Activated naive CD8-positive, alpha-beta T cell treated with anti-CD3 and anti-CD28 coated beads, Interleukin-2, amount 50 U/mL, for 24 hours (primary cell): ENCODE measurements at regions not wholly inside any gene's neighbourhood (a gene's known extent, or its start where the extent isn't known, plus 50 kb on each side); places are given as distances from the start of the nearest gene placed in this dataset.
"Not testable (repeated sequence)": the region's sequence is repeated elsewhere in the genome, so short reads cannot be mapped to it uniquely, and the experiment has no call there.

Source experiments
- ATAC-seq: fragments of 150-1000 bp; cut with Tn5 transposase; one replicate; pipeline ENCODE4 v1.10.0; 2021
- DNase-seq: peaks from one replicate; pipeline ENCODE4 v3.0.0; 2021
- H3K27ac Mint-ChIP-seq: one replicate; pipeline ENCODE4 v1.8.0; 2021; ENCODE audit warnings: mild to moderate bottlenecking, mixed read lengths
- H3K27me3 Mint-ChIP-seq: one replicate; pipeline ENCODE4 v1.8.0; 2021; ENCODE audit warnings: mixed read lengths
- H3K36me3 Mint-ChIP-seq: one replicate; pipeline ENCODE4 v1.8.0; 2021; ENCODE audit warnings: low read depth, mixed read lengths
- H3K4me1 Mint-ChIP-seq: one replicate; pipeline ENCODE4 v1.8.0; 2021; ENCODE audit warnings: mixed read lengths
- H3K4me3 Mint-ChIP-seq: one replicate; pipeline ENCODE4 v1.8.0; 2021; ENCODE audit warnings: mild to moderate bottlenecking, moderate library complexity, mixed read lengths
- H3K9me3 Mint-ChIP-seq: one replicate; pipeline ENCODE4 v1.8.0; 2021; ENCODE audit warnings: mixed read lengths

DNA sequence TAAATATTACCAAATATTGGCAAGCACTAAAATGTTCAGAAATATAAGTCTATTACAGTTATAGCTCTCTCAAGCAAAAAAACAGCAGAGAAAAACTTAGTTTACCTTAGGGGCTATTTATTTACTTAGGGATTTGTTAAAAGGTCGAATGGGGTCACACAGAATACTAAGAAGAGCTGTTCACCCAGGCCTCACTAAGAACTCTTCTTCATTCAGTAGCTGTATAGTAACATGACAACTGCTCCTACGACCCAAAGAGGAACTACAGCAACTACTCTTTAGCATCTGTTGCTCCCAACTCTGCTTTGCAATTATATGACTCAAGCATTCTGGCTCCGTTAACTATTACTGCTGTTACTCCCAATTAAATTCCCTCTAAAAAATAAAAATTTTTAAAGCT is 150.8 kb upstream of the C1QTNF3 start:
- not testable (repeated sequence) for H3K27ac Mint-ChIP-seq, H3K4me3 Mint-ChIP-seq

DNA sequence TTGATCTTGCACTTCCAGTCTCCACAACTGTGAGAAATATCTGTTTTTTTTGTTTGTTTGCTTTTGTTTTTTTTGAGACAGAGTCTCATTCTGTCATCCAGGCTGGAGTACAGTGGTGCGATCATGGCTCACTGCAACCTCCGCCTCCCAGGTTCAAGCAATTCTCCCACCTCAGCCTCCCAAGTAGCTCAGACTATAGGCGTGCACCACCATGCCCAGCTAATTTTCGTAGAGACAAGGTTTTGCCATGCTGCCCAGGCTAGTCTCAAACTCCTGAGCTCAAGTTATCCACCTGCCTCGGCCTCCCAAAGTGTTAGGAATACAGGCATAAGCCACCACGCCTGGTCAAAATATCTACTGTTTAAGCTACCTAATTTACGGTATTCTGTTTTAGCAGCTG is 153.1 kb upstream of the C1QTNF3 start:
- not testable (repeated sequence) for ATAC-seq, H3K9me3 Mint-ChIP-seq, DNase-seq, H3K4me1 Mint-ChIP-seq, H3K27ac Mint-ChIP-seq, H3K4me3 Mint-ChIP-seq, H3K27me3 Mint-ChIP-seq
- H3K36me3 Mint-ChIP-seq = peaks cover 16% of the 10 kb centered on the region

More for the DNA sequence above, 150.8 kb upstream of the C1QTNF3 start:
- not testable (repeated sequence) for DNase-seq, H3K27me3 Mint-ChIP-seq, ATAC-seq, H3K9me3 Mint-ChIP-seq, H3K4me1 Mint-ChIP-seq
- H3K36me3 Mint-ChIP-seq = peaks cover 23% of the 10 kb centered on the region

- not testable (repeated sequence) for H3K36me3 Mint-ChIP-seq, H3K27ac Mint-ChIP-seq, H3K9me3 Mint-ChIP-seq, DNase-seq, H3K27me3 Mint-ChIP-seq, ATAC-seq, H3K4me1 Mint-ChIP-seq, H3K4me3 Mint-ChIP-seq
These were observed 162.3 kb upstream of the C1QTNF3 start for GRCh38 chr5:34205347-34205746.

- not testable (repeated sequence) for H3K27ac Mint-ChIP-seq, H3K27me3 Mint-ChIP-seq, DNase-seq, H3K4me1 Mint-ChIP-seq, ATAC-seq, H3K36me3 Mint-ChIP-seq, H3K9me3 Mint-ChIP-seq, H3K4me3 Mint-ChIP-seq
These were observed 174.4 kb upstream of the C1QTNF3 start for GRCh38 chr5:34217386-34217785.

DNA sequence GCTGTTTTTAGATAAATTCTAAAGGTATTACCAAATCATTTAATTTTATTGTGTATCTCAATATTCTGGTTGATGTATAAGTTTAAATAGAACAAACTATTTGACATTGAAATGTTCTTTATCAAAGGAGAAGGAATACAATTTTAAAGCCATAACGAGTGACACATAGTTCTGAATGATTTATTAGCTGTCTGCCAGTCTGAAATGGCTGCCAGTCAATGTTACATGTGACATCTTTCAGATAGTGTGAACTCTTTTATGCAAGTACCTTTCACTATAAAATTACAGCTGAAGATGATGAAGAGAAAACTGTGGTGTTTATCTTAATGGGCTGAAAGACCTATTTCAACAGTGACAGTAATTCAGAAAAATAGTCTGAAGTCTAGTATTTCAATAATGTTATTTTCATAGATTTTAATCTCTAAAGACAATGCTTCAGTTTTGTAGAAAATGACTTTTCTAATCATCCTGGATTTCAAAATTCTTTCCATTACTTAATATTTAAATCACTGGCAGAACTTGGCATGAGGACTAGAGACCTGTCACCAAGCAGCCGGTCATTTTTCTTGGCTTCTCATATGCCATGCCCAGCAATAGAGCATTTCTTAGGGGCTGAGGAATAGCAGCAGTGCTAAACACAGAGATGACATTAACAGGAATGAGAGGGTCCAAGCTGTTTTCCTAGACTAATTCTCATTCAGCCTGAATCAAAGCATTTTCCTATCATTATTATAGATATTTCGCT is 178.5 kb upstream of the C1QTNF3 start:
- H3K36me3 Mint-ChIP-seq, H3K27me3 Mint-ChIP-seq, DNase-seq, H3K27ac Mint-ChIP-seq, H3K4me3 Mint-ChIP-seq, H3K4me1 Mint-ChIP-seq, ATAC-seq, H3K9me3 Mint-ChIP-seq: not testable (repeated sequence)

DNA sequence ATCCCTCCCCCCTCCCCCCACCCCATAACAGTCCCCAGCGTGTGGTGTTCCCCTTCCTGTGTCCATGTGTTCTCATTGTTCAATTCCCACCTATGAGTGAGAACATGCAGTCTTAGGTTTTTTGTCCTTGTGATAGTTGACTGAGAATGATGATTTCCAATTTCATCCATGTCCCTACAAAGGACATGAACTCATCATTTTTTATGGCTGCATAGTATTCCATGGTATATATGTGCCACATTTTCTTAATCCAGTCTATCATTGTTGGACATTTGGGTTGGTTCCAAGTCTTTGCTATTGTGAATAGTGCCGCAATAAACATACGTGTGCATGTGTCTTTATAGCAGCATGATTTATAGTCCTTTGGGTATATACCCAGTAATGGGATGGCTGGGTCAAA is 180.1 kb upstream of the C1QTNF3 start:
- H3K27me3 Mint-ChIP-seq, DNase-seq, H3K27ac Mint-ChIP-seq, H3K4me3 Mint-ChIP-seq, ATAC-seq, H3K36me3 Mint-ChIP-seq, H3K4me1 Mint-ChIP-seq, H3K9me3 Mint-ChIP-seq: not testable (repeated sequence)

DNA sequence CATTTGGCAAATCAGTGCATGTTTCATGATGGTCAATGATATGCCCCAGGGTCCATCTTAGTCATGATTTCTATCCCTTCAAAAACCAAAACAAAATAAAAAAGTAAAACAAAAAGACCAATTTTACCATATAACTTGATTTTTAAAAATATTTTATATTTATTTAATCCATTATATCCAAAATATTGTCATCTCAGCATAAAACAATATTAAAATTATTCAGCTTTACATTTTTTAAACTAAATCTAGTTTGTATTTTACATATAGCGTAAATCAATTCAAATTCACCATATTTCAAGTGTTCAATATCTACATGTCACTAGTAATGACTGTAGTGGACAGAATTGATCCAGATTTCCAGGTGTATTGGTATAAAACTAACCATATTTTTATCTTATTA is 187.4 kb upstream of the C1QTNF3 start:
- not testable (repeated sequence) for H3K36me3 Mint-ChIP-seq, DNase-seq, H3K4me3 Mint-ChIP-seq, H3K9me3 Mint-ChIP-seq, ATAC-seq, H3K27me3 Mint-ChIP-seq, H3K4me1 Mint-ChIP-seq, H3K27ac Mint-ChIP-seq

DNA sequence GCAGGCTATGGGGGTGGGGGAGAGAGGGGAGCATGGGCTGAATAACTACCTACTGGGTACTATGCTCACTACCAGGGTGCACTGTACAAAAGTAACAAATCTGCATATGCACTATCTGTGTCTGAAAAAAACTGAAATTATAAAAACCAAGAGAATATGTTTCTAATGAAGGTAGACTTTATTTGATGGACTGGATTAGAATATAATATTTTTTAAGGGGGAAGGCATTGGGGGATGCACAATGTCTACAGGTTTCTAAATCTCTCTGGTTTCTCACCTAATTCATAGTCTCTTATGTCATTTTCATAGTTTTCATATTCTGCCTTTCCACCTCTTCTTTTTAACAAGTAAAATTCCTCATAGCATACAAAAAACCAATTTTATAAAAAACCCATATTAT is 200.8 kb upstream of the C1QTNF3 start:
- Mint-ChIP-seq H3K27ac (peak overlapping the region; percentile 70), H3K4me1 (peaks cover 13% of the 10 kb centered on the region)
- H3K27me3 Mint-ChIP-seq = not testable (repeated sequence)

DNA sequence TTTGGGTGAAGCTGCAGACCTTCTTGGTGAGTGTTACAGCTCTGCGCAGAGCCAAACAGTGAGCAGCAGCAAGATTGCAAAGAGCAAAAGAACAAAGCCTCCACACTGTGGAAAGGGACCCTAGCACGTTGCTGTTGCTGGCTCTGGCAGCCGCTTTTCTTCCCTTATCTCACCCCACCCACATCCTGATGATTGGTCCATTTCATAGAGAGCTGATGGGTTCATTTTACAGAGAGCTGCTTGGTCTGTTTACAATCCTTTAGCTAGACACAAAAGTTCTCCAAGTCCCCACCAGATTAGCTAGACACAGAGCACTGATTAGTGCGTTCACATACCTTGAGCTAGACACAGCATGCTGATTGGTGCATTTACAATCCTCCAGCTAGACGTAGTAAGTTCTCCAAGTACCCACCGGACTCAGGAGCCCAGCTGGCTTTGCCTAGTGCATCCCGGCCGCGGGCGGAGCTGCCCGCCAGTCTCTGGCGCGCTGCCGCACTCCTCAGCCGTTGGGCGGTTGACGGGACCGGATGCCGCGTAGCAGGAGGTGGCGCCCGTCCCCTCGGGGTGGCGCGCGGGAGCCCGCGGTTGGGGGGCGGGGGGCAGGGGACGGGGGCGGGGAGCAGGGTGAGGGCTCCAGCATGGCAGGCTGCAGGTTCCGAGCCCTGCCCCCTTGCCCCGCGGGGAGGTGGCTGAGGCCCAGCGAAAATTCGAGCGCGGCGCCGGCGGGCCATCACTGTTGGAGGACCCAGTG is 201.4 kb upstream of the C1QTNF3 start:
- H3K27ac Mint-ChIP-seq = peak overlapping the region; percentile 70

More for the DNA sequence above, 200.8 kb upstream of the C1QTNF3 start:
- ATAC-seq, H3K9me3 Mint-ChIP-seq, H3K36me3 Mint-ChIP-seq, DNase-seq: not testable (repeated sequence)
- H3K4me3 Mint-ChIP-seq = peak overlapping the region; percentile 81

DNA sequence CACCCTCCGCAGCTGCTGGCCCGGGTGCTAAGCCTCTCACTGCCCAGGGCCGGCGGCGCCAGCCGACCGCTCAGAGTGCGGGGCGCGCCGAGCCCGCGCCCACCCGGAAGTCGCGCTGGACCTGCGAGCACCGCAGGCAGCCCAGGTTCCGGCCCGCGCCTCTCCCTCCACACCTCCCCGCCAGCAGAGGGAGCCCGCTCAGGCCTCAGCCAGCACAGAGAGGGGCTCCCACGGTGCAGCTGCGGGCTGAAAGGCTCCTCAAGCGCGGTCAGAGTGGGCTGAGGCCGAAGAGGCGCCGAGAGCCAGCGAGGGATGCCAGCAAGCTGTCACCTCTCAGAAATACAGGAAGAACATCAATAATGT is 202.0 kb upstream of the C1QTNF3 start:
- H3K36me3 Mint-ChIP-seq, H3K27me3 Mint-ChIP-seq, H3K4me3 Mint-ChIP-seq, H3K9me3 Mint-ChIP-seq, H3K27ac Mint-ChIP-seq, DNase-seq: not testable (repeated sequence)
- peak; percentile 98 for ATAC-seq
- H3K4me1 Mint-ChIP-seq = peaks cover 12% of the 10 kb centered on the region

More for the DNA sequence above, 201.4 kb upstream of the C1QTNF3 start:
- not testable (repeated sequence) for H3K9me3 Mint-ChIP-seq, H3K36me3 Mint-ChIP-seq, H3K27me3 Mint-ChIP-seq
- ATAC-seq = peak; percentile 92
- DNase-seq = peak; percentile 72
- peaks cover 13% of the 10 kb centered on the region for H3K4me1 Mint-ChIP-seq
- peak overlapping the region; percentile 81 for H3K4me3 Mint-ChIP-seq

DNA sequence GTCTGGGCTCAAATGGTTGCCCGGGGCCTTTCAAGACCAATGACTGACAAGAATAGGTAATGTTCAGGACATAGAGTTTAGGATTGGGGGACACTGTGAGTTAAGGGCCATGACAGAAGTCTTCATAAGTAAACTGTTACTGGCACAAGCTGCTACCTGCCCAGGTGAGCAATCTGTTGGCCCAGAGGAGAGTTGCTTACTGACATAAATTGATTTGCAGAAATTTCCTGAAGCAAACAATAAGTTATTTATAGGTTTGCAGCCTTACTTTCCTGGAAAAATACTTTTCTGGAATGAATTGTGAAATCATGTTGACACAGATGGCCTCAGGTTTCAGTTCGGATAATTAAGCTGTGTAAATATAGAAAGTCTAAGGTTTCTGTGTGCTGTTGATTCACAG is 202.8 kb upstream of the C1QTNF3 start:
- not testable (repeated sequence) for H3K9me3 Mint-ChIP-seq, H3K36me3 Mint-ChIP-seq, DNase-seq, H3K27me3 Mint-ChIP-seq, ATAC-seq
- Mint-ChIP-seq H3K27ac (peak overlapping the region; percentile 85), H3K4me3 (peak overlapping the region; percentile 77), H3K4me1 (peaks cover 10% of the 10 kb centered on the region)

- not testable (repeated sequence) for DNase-seq, H3K36me3 Mint-ChIP-seq, H3K4me3 Mint-ChIP-seq, ATAC-seq, H3K27ac Mint-ChIP-seq, H3K27me3 Mint-ChIP-seq, H3K4me1 Mint-ChIP-seq, H3K9me3 Mint-ChIP-seq
These were observed 215.6 kb upstream of the C1QTNF3 start for GRCh38 chr5:34258598-34258997.

GRCh38 chr5:34261020-34261419 is 218.0 kb upstream of the C1QTNF3 start:
- not testable (repeated sequence) for H3K4me1 Mint-ChIP-seq, H3K36me3 Mint-ChIP-seq, DNase-seq, H3K27me3 Mint-ChIP-seq, H3K27ac Mint-ChIP-seq, H3K4me3 Mint-ChIP-seq, ATAC-seq, H3K9me3 Mint-ChIP-seq

DNA sequence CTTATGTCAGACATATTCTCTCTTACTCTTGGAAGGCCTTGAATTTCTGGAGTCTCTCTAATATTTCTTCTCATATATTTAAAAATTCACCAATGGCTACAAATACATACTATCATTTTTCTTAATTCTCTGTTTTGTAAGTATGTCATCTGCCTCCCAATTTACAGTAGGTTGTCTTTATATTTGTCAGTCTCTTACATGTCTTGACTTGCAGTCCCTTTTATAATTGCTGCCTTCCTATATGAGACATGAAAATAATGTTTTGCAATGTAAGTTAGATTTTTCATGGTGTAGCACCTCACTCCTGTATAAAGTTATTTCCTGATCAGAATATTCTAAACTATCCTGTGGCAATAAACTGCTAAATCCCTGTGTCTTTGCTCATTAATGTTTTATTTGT is 223.1 kb upstream of the C1QTNF3 start:
- H3K27me3 Mint-ChIP-seq, H3K36me3 Mint-ChIP-seq, ATAC-seq, H3K4me3 Mint-ChIP-seq, H3K4me1 Mint-ChIP-seq, H3K27ac Mint-ChIP-seq, DNase-seq, H3K9me3 Mint-ChIP-seq: not testable (repeated sequence)

GRCh38 chr5:34296759-34297158 is 253.7 kb upstream of the C1QTNF3 start:
- not testable (repeated sequence) for H3K36me3 Mint-ChIP-seq, H3K4me3 Mint-ChIP-seq, DNase-seq, H3K4me1 Mint-ChIP-seq, ATAC-seq, H3K9me3 Mint-ChIP-seq, H3K27ac Mint-ChIP-seq, H3K27me3 Mint-ChIP-seq
